H1 (cell line): ENCODE measurements at regions not wholly inside any gene's neighbourhood (a gene's known extent, or its start where the extent isn't known, plus 50 kb on each side); places are given as distances from the start of the nearest gene placed in this dataset.

ENCODE experiments used
- EZH2 ChIP-seq: fragments of 200-600 bp; sonication (generic); IDR thresholded peaks from 2 replicates; pipeline ENCODE4 v1.7.1; 2012; ENCODE audit warnings: low read depth, mild to moderate bottlenecking, moderate library complexity, low read length, inconsistent platforms; ENCODE audit not compliant: severe bottlenecking
- GABPA ChIP-seq: IDR thresholded peaks from 2 replicates; pipeline ENCODE4 v1.6.1; 2011; ENCODE audit warnings: mild to moderate bottlenecking, low read length, moderate library complexity, borderline replicate concordance; ENCODE audit not compliant: insufficient read depth
- HDAC2 ChIP-seq, 2 experiments: fragments of 300-600 bp in 1 of 2; sonication (generic) in 1 of 2; IDR thresholded peaks; 2 replicates each; pipeline ENCODE4 v1.6.1; 2011 to 2012; ENCODE audit warnings: low read depth in 2 of 2, low read length in 2 of 2, mild to moderate bottlenecking in 2 of 2, moderate library complexity in 2 of 2, borderline replicate concordance in 1 of 2, inconsistent platforms in 1 of 2
- NRF1 ChIP-seq: IDR thresholded peaks from 2 replicates; pipeline ENCODE4 v1.6.1; 2011; ENCODE audit warnings: mild to moderate bottlenecking, low read depth, low read length, improper control_type of control experiment
- POU5F1 ChIP-seq: IDR thresholded peaks from 2 replicates; pipeline ENCODE4 v1.6.1; 2011; ENCODE audit warnings: low read depth, mild to moderate bottlenecking, low read length, moderate library complexity
- RFX5 ChIP-seq: IDR thresholded peaks from 2 replicates; pipeline ENCODE4 v1.6.1; 2011; ENCODE audit warnings: low read depth, low read length, improper control_type of control experiment, borderline replicate concordance
- TF ChIP-seq, protein P1 (sequence below): fragments of 300-600 bp; sonication (generic); IDR thresholded peaks from 2 replicates; pipeline ENCODE4 v1.7.1; 2012; ENCODE audit warnings: low read length, moderate library complexity, mild to moderate bottlenecking, inconsistent platforms; ENCODE audit not compliant: insufficient replicate concordance
- TF ChIP-seq, protein P2 (sequence below), 3 experiments: IDR thresholded peaks; 1 replicate in 2 of 3; 2 replicates in 1 of 3; pipeline versions ENCODE4 v1.5.1 to v1.6.1; 2011; ENCODE audit warnings: low read length in 3 of 3, mild to moderate bottlenecking in 3 of 3, inconsistent platforms in 2 of 3, low read depth in 1 of 3, moderate library complexity in 1 of 3; ENCODE audit not compliant: insufficient read depth in 1 of 3; ENCODE audit errors: control extremely low read depth in 1 of 3

DNA sequence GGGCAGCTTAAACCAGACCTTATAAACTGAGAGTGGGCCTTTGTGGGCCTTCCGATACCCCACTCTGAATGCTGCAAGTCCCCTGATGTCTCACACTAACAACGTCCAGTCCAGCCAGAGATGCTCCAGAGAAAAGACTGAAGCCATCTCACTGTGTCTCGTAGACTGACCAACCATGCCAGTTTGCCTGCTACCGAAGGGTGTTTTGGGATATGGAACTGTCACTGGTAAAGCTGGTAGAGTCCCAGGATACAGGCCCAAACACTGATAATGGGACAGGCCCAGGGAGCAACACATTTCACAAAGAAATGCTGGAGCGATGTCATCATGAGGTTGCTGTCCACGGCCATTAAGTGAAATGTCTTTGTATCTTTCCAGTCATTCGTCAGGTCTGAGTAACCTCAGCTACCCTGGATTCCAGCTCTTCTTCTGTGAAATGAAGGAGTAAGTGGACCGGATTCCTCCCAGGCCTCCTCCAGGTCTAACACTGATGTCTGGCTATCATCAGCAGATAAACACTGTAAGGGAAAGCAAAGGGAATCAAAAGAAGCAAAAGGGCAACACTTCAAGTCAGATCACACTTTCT, 81.6 kb downstream of the SLC5A7 start (continued):
- TF ChIP-seq, protein P1, sequence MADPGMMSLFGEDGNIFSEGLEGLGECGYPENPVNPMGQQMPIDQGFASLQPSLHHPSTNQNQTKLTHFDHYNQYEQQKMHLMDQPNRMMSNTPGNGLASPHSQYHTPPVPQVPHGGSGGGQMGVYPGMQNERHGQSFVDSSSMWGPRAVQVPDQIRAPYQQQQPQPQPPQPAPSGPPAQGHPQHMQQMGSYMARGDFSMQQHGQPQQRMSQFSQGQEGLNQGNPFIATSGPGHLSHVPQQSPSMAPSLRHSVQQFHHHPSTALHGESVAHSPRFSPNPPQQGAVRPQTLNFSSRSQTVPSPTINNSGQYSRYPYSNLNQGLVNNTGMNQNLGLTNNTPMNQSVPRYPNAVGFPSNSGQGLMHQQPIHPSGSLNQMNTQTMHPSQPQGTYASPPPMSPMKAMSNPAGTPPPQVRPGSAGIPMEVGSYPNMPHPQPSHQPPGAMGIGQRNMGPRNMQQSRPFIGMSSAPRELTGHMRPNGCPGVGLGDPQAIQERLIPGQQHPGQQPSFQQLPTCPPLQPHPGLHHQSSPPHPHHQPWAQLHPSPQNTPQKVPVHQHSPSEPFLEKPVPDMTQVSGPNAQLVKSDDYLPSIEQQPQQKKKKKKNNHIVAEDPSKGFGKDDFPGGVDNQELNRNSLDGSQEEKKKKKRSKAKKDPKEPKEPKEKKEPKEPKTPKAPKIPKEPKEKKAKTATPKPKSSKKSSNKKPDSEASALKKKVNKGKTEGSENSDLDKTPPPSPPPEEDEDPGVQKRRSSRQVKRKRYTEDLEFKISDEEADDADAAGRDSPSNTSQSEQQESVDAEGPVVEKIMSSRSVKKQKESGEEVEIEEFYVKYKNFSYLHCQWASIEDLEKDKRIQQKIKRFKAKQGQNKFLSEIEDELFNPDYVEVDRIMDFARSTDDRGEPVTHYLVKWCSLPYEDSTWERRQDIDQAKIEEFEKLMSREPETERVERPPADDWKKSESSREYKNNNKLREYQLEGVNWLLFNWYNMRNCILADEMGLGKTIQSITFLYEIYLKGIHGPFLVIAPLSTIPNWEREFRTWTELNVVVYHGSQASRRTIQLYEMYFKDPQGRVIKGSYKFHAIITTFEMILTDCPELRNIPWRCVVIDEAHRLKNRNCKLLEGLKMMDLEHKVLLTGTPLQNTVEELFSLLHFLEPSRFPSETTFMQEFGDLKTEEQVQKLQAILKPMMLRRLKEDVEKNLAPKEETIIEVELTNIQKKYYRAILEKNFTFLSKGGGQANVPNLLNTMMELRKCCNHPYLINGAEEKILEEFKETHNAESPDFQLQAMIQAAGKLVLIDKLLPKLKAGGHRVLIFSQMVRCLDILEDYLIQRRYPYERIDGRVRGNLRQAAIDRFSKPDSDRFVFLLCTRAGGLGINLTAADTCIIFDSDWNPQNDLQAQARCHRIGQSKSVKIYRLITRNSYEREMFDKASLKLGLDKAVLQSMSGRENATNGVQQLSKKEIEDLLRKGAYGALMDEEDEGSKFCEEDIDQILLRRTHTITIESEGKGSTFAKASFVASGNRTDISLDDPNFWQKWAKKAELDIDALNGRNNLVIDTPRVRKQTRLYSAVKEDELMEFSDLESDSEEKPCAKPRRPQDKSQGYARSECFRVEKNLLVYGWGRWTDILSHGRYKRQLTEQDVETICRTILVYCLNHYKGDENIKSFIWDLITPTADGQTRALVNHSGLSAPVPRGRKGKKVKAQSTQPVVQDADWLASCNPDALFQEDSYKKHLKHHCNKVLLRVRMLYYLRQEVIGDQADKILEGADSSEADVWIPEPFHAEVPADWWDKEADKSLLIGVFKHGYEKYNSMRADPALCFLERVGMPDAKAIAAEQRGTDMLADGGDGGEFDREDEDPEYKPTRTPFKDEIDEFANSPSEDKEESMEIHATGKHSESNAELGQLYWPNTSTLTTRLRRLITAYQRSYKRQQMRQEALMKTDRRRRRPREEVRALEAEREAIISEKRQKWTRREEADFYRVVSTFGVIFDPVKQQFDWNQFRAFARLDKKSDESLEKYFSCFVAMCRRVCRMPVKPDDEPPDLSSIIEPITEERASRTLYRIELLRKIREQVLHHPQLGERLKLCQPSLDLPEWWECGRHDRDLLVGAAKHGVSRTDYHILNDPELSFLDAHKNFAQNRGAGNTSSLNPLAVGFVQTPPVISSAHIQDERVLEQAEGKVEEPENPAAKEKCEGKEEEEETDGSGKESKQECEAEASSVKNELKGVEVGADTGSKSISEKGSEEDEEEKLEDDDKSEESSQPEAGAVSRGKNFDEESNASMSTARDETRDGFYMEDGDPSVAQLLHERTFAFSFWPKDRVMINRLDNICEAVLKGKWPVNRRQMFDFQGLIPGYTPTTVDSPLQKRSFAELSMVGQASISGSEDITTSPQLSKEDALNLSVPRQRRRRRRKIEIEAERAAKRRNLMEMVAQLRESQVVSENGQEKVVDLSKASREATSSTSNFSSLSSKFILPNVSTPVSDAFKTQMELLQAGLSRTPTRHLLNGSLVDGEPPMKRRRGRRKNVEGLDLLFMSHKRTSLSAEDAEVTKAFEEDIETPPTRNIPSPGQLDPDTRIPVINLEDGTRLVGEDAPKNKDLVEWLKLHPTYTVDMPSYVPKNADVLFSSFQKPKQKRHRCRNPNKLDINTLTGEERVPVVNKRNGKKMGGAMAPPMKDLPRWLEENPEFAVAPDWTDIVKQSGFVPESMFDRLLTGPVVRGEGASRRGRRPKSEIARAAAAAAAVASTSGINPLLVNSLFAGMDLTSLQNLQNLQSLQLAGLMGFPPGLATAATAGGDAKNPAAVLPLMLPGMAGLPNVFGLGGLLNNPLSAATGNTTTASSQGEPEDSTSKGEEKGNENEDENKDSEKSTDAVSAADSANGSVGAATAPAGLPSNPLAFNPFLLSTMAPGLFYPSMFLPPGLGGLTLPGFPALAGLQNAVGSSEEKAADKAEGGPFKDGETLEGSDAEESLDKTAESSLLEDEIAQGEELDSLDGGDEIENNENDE, result no peak
- TF ChIP-seq RFX5, result no peak
- TF ChIP-seq POU5F1, result no peak
- no peak for TF ChIP-seq GABPA
- no peak for TF ChIP-seq EZH2
- no peak for TF ChIP-seq HDAC2 (IDR thresholded peaks at IDR 0.05; ENCODE audit: borderline replicate concordance in 1 of 2, low read depth in 2 of 2, low read length in 2 of 2)
- TF ChIP-seq NRF1, result no peak
- TF ChIP-seq, protein P2, sequence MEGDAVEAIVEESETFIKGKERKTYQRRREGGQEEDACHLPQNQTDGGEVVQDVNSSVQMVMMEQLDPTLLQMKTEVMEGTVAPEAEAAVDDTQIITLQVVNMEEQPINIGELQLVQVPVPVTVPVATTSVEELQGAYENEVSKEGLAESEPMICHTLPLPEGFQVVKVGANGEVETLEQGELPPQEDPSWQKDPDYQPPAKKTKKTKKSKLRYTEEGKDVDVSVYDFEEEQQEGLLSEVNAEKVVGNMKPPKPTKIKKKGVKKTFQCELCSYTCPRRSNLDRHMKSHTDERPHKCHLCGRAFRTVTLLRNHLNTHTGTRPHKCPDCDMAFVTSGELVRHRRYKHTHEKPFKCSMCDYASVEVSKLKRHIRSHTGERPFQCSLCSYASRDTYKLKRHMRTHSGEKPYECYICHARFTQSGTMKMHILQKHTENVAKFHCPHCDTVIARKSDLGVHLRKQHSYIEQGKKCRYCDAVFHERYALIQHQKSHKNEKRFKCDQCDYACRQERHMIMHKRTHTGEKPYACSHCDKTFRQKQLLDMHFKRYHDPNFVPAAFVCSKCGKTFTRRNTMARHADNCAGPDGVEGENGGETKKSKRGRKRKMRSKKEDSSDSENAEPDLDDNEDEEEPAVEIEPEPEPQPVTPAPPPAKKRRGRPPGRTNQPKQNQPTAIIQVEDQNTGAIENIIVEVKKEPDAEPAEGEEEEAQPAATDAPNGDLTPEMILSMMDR (IDR thresholded peaks at IDR 0.05; ENCODE audit: control extremely low read depth in 1 of 3, insufficient read depth in 1 of 3, low read depth in 1 of 3, low read length in 3 of 3), result no peak
